Left renal cortex interstitium (tissue), 4 donors: ENCODE measurements at regions not wholly inside any gene's neighbourhood (a gene's known extent, or its start where the extent isn't known, plus 50 kb on each side); places are given as distances from the start of the nearest gene placed in this dataset.
A peak's percentile ranks its signal among the peaks of the same experiment; 100 is the strongest.
"Not testable (repeated sequence)": the region's sequence is repeated elsewhere in the genome, so short reads cannot be mapped to it uniquely, and the experiment has no call there.

ENCODE experiments used
- DNase-seq, 4 donors: peaks; one replicate each; pipeline ENCODE4 v3.0.0-alpha.2; 2013; ENCODE audit warnings: low read depth in 4 of 4, low spot score in 2 of 4, missing footprints in 1 of 4

- DNase-seq: peak in 3 of 4 donors; percentile 36 to 54 (median 39)
Observed at GRCh38 chr7:27032839-27033238, 63.0 kb downstream of the HOXA1 start.

- no peak for DNase-seq
Observed at GRCh38 chr7:27031289-27032172, 64.3 kb downstream of the HOXA1 start.

- no peak for DNase-seq
Observed at GRCh38 chr7:27030393-27031050, 65.3 kb downstream of the HOXA1 start.

- DNase-seq: no peak
Observed at GRCh38 chr7:27025270-27025669, 70.5 kb downstream of the HOXA1 start.

- DNase-seq: no peak
Observed at GRCh38 chr7:27010068-27010467, 85.7 kb downstream of the HOXA1 start.

GRCh38 chr7:27000496-27000895 lies 95.3 kb downstream of the HOXA1 start:
- DNase-seq: no peak

- not testable (repeated sequence) for DNase-seq
Observed at GRCh38 chr7:26998284-26998683, 97.5 kb downstream of the HOXA1 start.

GRCh38 chr7:26995666-26996065 lies 100.1 kb downstream of the HOXA1 start:
- DNase-seq: no peak

GRCh38 chr7:26993816-26994810 lies 101.7 kb downstream of the HOXA1 start:
- DNase-seq: no peak

- DNase-seq: no peak
Observed at GRCh38 chr7:26992670-26993069, 103.1 kb downstream of the HOXA1 start.

GRCh38 chr7:26991796-26992195 lies 104.0 kb downstream of the HOXA1 start:
- DNase-seq: no peak

GRCh38 chr7:26989897-26990670 lies 105.7 kb downstream of the HOXA1 start:
- no peak for DNase-seq

GRCh38 chr7:26988836-26989374 lies 106.9 kb downstream of the HOXA1 start:
- no peak for DNase-seq

GRCh38 chr7:26987338-26987737 lies 108.5 kb downstream of the HOXA1 start:
- DNase-seq: no peak

- no peak for DNase-seq
Observed at GRCh38 chr7:26978146-26978545, 113.8 kb upstream of the SKAP2 start.

GRCh38 chr7:26976840-26977239 lies 112.5 kb upstream of the SKAP2 start:
- no peak for DNase-seq

- not testable (repeated sequence) for DNase-seq
Observed at GRCh38 chr7:26971924-26972323, 107.5 kb upstream of the SKAP2 start.

GRCh38 chr7:26965724-26966123 lies 101.3 kb upstream of the SKAP2 start:
- DNase-seq: no peak

- DNase-seq: no peak
Observed at GRCh38 chr7:26964156-26964808, 99.9 kb upstream of the SKAP2 start.
